Activated CD4-positive, alpha-beta memory T cell treated with anti-CD3 and anti-CD28 coated beads for 36 hours (primary cell): ENCODE measurements at regions not wholly inside any gene's neighbourhood (a gene's known extent, or its start where the extent isn't known, plus 50 kb on each side); places are given as distances from the start of the nearest gene placed in this dataset.
"Not testable (repeated sequence)": the region's sequence is repeated elsewhere in the genome, so short reads cannot be mapped to it uniquely, and the experiment has no call there.

Experiments used
- CTCF ChIA-PET: fragments of 350-600 bp; sonication (Branson Sonifier 250); formaldehyde crosslinking; loops from one replicate; lab custom pipeline; 2021; ENCODE audit warnings: antibody characterized with exemption, inconsistent platforms; lab: Charles Lee
- POLR2A ChIA-PET: fragments of 350-600 bp; sonication (Branson Sonifier 250); formaldehyde crosslinking; loops from one replicate; lab custom pipeline; 2021; ENCODE audit warnings: antibody characterized with exemption; lab: Charles Lee
- DNase-seq: peaks from one replicate; pipeline ENCODE4 v3.0.0-alpha.2; 2020
- H3K27ac Mint-ChIP-seq: one replicate; pipeline ENCODE4 v1.8.0; 2021; ENCODE audit warnings: mixed read lengths
- H3K27me3 Mint-ChIP-seq: one replicate; pipeline ENCODE4 v1.8.0; 2021; ENCODE audit warnings: mixed read lengths
- H3K36me3 Mint-ChIP-seq: one replicate; pipeline ENCODE4 v1.8.0; 2021; ENCODE audit warnings: mixed read lengths
- H3K4me1 Mint-ChIP-seq: one replicate; pipeline ENCODE4 v1.8.0; 2021; ENCODE audit warnings: low read depth, mixed read lengths
- H3K4me3 Mint-ChIP-seq: one replicate; pipeline ENCODE4 v1.8.0; 2021; ENCODE audit warnings: mild to moderate bottlenecking, mixed read lengths
- H3K9me3 Mint-ChIP-seq: one replicate; pipeline ENCODE4 v1.8.0; 2021; ENCODE audit warnings: mixed read lengths
- intact Hi-C: fragments of 100-400 bp; cut with micrococcal nuclease; formaldehyde crosslinking; loops from one replicate; pipeline ENCODE4 v1.15.1; 2023

DNA sequence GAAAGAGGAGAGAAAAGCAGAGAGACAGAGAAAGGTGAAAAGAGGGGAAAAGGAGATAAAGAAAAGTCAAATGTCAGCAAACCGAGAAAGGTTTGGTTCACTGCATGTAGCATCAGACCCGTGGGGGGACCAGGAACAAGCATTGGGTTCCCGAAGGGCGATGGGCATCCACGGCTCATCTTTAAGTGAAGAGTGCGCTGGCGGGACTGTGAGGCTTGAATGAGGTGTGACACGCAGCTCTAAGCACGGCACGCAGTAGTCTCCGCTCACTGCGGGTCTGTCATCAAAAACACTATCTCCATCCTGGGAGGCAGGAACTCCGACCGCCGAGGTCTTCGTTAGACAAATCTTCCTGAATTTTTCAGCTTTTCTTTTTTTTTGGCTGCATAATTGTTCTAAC lies 173.4 kb upstream of the PFKP start:
- CTCF ChIA-PET, result no interaction called here

GRCh38 chr10:2893158-2893845 lies 174.0 kb upstream of the PFKP start:
- H3K27ac Mint-ChIP-seq, result no peak overlapping the region
- peaks cover 10% of the 10 kb centered on the region for H3K27me3 Mint-ChIP-seq
- no peaks in the 10 kb centered on the region for H3K9me3 Mint-ChIP-seq
- H3K4me1 Mint-ChIP-seq, result peaks cover 3% of the 10 kb centered on the region
- no peaks in the 10 kb centered on the region for H3K36me3 Mint-ChIP-seq
- DNase-seq, result no peak
- intact Hi-C loops, result no loop called here
- H3K4me3 Mint-ChIP-seq, result no peak overlapping the region
- ChIA-PET POLR2A (no interaction called here), CTCF (no interaction called here)

More for the DNA sequence above, 173.4 kb upstream of the PFKP start:
- H3K27ac Mint-ChIP-seq, result no peak overlapping the region
- H3K36me3 Mint-ChIP-seq, result no peaks in the 10 kb centered on the region
- no peaks in the 10 kb centered on the region for H3K9me3 Mint-ChIP-seq
- POLR2A ChIA-PET, result no interaction called here
- H3K4me3 Mint-ChIP-seq, result no peak overlapping the region
- no peak for DNase-seq
- peaks cover 10% of the 10 kb centered on the region for H3K27me3 Mint-ChIP-seq
- intact Hi-C loops, result no loop called here
- peaks cover 5% of the 10 kb centered on the region for H3K4me1 Mint-ChIP-seq

DNA sequence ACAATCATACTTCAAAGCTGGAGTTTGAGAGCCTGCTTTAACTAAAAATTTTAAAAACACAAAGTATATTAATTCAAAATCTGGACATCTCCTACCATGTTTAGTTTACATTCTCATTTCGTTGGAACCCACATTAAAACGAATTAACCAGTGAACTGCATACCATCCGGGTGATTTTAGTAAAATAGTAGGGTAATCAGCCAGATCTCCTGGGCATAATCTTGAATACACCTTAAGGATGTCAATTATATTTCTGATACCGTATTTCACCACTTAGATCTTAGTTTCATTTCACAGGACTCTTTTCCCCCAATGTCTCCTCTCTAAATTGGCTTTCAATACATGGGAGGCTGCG lies 175.6 kb upstream of the PFKP start:
- H3K27me3 Mint-ChIP-seq, result peaks cover 10% of the 10 kb centered on the region
- DNase-seq, result no peak
- H3K36me3 Mint-ChIP-seq, result no peaks in the 10 kb centered on the region
- intact Hi-C loops, result no loop called here
- H3K27ac Mint-ChIP-seq, result no peak overlapping the region
- H3K9me3 Mint-ChIP-seq, result no peaks in the 10 kb centered on the region
- CTCF ChIA-PET, result no interaction called here
- no peak overlapping the region for H3K4me3 Mint-ChIP-seq
- H3K4me1 Mint-ChIP-seq, result no peaks in the 10 kb centered on the region
- POLR2A ChIA-PET, result no interaction called here

GRCh38 chr10:2891073-2891769 lies 176.1 kb upstream of the PFKP start:
- H3K27ac Mint-ChIP-seq, result no peak overlapping the region
- ChIA-PET POLR2A (no interaction called here), CTCF (no interaction called here)
- no peaks in the 10 kb centered on the region for H3K9me3 Mint-ChIP-seq
- H3K27me3 Mint-ChIP-seq, result peaks cover 10% of the 10 kb centered on the region
- H3K36me3 Mint-ChIP-seq, result no peaks in the 10 kb centered on the region
- H3K4me3 Mint-ChIP-seq, result no peak overlapping the region
- no peak for DNase-seq
- intact Hi-C loops, result no loop called here
- no peaks in the 10 kb centered on the region for H3K4me1 Mint-ChIP-seq

DNA sequence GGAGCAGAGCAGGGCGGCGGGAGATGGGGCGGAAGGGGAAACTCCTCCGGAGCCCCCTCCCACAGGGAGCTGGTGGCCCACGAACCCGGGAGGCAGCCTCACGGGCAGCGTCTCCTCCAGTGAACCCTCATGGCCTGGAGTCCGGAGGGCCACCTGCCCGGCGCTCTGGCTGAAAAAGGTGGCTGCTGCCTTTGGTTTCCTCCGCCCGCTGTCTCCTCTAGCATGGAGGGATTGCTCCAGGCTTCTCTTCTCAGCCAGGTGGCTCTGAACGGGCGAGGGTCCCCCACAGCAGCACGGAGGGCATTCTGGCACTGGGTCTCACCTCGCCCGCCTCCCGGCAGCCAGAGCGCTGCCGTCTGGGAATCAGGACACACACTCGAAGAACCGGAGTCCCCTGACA lies 177.3 kb upstream of the PFKP start:
- no peak overlapping the region for H3K27ac Mint-ChIP-seq
- H3K36me3 Mint-ChIP-seq, result no peaks in the 10 kb centered on the region
- intact Hi-C loops, result no loop called here
- ChIA-PET CTCF (no interaction called here), POLR2A (no interaction called here)
- H3K4me3 Mint-ChIP-seq, result no peak overlapping the region
- H3K9me3 Mint-ChIP-seq, result no peaks in the 10 kb centered on the region
- H3K4me1 Mint-ChIP-seq, result no peaks in the 10 kb centered on the region
- H3K27me3 Mint-ChIP-seq, result peaks cover 9% of the 10 kb centered on the region
- no peak for DNase-seq

DNA sequence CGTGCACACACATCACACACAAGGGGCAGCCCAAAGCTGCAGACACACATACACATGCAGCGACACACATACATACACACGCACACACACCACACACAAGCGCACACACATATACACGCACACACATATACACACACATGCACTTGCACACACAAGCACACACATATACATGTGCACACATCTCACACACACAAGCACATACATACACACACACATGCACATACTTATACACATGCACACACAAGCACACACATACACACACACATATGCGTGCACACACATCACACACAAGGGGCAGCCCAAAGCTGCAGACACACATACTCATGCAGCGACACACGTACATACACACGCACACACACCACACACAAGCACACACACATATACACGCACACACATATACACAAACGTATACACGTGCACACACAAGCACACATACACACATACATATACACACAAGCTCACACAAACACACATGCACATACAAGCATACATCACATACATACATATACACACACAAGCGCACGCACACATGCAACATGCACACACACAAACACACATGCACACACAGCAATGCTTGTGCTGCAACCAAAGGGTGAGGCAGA lies 178.8 kb upstream of the PFKP start:
- Mint-ChIP-seq H3K27me3 (peaks cover 13% of the 10 kb centered on the region), H3K4me3 (no peak overlapping the region), H3K36me3 (no peaks in the 10 kb centered on the region), H3K4me1 (no peaks in the 10 kb centered on the region), H3K9me3 (no peaks in the 10 kb centered on the region), H3K27ac (no peak overlapping the region)
- CTCF ChIA-PET, result no interaction called here
- POLR2A ChIA-PET, result no interaction called here
- intact Hi-C loops, result no loop called here
- DNase-seq, result no peak

DNA sequence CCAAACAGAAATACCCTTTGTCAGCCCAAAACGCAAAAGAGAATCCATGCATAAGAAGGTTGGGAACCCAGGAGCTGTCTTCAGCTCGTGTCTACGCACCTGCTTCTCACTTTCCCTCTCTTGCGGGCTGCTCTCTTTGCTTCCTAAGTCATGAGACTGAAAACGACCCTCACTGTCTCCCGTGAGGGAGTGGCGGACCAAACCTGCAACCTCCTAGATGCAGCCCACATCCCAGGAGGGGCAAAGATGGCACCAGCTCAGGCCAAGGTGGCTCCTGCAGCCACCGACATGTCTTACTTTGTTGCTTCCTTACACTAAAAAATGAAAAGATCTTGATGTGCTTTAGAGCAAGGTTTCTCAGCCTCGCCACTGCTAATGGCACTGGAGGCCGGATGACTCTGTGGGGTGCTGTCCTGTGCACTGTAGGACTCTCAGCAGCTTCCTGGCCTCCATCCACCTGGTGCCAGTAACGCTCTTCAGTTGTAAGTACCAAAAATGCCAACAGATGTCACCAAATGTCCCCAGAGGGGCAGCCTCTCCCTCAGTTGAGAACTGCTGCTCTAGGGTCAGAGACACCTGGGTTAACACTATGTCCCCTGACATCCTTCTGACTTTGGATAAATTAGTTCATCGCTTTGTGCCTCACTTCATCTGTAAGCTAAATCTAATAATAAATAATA lies 179.8 kb upstream of the PFKP start:
- Mint-ChIP-seq H3K4me3 (no peak overlapping the region), H3K27me3 (peaks cover 13% of the 10 kb centered on the region), H3K4me1 (no peaks in the 10 kb centered on the region), H3K36me3 (no peaks in the 10 kb centered on the region), H3K9me3 (no peaks in the 10 kb centered on the region), H3K27ac (no peak overlapping the region)
- POLR2A ChIA-PET, result no interaction called here
- DNase-seq, result no peak
- CTCF ChIA-PET, result no interaction called here
- intact Hi-C loops, result no loop called here

- no peak for DNase-seq
- intact Hi-C loops, result no loop called here
- no peaks in the 10 kb centered on the region for H3K9me3 Mint-ChIP-seq
- no peak overlapping the region for H3K4me3 Mint-ChIP-seq
- no peak overlapping the region for H3K27ac Mint-ChIP-seq
- no peaks in the 10 kb centered on the region for H3K4me1 Mint-ChIP-seq
- peaks cover 11% of the 10 kb centered on the region for H3K27me3 Mint-ChIP-seq
- no peaks in the 10 kb centered on the region for H3K36me3 Mint-ChIP-seq
- POLR2A ChIA-PET, result no interaction called here
- CTCF ChIA-PET, result no interaction called here
Measured at GRCh38 chr10:2886662-2887061, 180.7 kb upstream of the PFKP start.

- Mint-ChIP-seq H3K36me3 (no peaks in the 10 kb centered on the region), H3K4me1 (no peaks in the 10 kb centered on the region), H3K27ac (no peak overlapping the region), H3K9me3 (no peaks in the 10 kb centered on the region), H3K27me3 (peaks cover 12% of the 10 kb centered on the region), H3K4me3 (no peak overlapping the region)
- intact Hi-C loops, result no loop called here
- ChIA-PET POLR2A (no interaction called here), CTCF (interaction anchor here (0.6 kb wide), 1 partner anchor 1256 kb away, joined by 3 read pairs; no protein-coding TSS in a partner anchor)
- DNase-seq, result no peak
Measured at GRCh38 chr10:2885288-2886278, 181.8 kb upstream of the PFKP start.

DNA sequence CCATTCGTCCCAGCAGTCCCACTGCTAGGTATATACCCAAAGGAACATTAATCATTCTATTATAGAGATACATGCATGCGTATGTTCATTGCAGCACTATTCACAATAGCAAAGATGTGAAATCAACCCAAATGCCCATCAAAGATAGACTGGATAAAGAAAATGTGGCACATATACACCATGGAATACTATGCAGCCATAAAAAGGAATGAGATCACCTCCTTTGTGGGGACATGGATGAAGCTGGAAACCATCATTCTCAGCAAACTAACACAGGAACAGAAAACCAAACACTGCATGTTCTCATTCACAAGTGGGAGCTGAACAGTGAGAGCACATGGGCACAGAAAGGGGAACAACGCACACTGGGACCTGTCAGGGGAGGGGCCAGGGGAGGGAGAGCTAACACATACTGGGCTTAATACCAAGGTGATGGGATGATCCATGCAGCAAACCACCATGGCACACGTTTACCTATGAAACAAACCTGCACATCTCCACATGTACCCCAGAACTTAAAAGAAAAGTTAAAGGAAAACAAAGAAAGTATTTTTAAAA lies 183.3 kb upstream of the PFKP start:
- H3K4me3 Mint-ChIP-seq, POLR2A ChIA-PET, H3K36me3 Mint-ChIP-seq, H3K4me1 Mint-ChIP-seq, H3K27ac Mint-ChIP-seq, intact Hi-C loops, DNase-seq, CTCF ChIA-PET, H3K9me3 Mint-ChIP-seq: not testable (repeated sequence)
- peaks cover 19% of the 10 kb centered on the region for H3K27me3 Mint-ChIP-seq

DNA sequence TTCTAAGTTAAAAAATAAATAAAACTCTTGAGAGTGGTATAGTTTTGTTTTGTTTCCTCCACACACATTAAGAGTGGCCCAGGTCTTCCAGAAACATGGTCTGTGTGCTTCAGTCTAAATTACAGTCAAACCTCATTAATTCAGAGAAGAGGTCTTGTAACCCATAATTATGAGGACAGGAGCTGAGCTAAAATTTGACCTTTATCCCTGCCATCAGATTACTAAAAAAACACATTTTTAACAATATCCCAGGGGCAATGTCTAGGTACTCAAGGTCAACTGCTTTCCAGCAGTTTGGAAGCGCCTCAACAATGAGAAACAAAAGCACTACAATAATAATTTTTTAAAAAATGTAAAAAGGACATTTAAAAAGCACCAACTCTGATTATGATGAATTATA lies 184.1 kb upstream of the PFKP start:
- Mint-ChIP-seq H3K9me3 (no peaks in the 10 kb centered on the region), H3K27ac (no peak overlapping the region), H3K4me1 (no peaks in the 10 kb centered on the region), H3K36me3 (no peaks in the 10 kb centered on the region), H3K4me3 (no peak overlapping the region), H3K27me3 (peaks cover 21% of the 10 kb centered on the region)
- CTCF ChIA-PET, result no interaction called here
- DNase-seq, result no peak
- intact Hi-C loops, result no loop called here
- POLR2A ChIA-PET, result no interaction called here
